ENCODE measurements at regions not wholly inside any gene's neighbourhood (a gene's known extent, or its start where the extent isn't known, plus 50 kb on each side); places are given as distances from the start of the nearest gene placed in this dataset.

DNA sequence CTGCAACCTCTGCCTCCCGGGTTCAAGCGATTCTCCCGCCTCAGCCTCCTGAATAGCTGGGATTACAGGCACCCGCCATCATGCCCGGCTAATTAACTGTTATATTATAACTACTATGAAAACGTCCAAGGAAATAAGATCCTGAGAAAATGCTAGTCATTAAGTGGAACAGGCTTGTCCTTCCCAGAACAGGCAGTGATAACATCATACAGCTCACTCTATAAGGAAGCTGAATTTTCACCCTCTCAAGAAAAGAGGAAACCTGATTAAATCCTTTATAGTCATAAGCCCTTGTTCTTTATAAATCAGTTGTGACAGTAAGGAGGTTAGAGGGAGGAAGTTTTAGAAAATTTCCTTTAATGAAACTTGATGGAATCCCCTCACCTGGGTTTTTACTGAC lies 163.9 kb upstream of the CLINT1 start:
- no peaks in the 10 kb centered on the region for H3K36me3 Mint-ChIP-seq (ENCODE audit: insufficient read depth)
- H3K4me3 Mint-ChIP-seq (ENCODE audit: low read depth), result no peak overlapping the region
- no peak for DNase-seq (ENCODE audit: low spot score, unreplicated experiment)
- H3K9me3 Mint-ChIP-seq (ENCODE audit: low read depth), result peaks cover 3% of the 10 kb centered on the region
- TF ChIP-seq, protein P1, sequence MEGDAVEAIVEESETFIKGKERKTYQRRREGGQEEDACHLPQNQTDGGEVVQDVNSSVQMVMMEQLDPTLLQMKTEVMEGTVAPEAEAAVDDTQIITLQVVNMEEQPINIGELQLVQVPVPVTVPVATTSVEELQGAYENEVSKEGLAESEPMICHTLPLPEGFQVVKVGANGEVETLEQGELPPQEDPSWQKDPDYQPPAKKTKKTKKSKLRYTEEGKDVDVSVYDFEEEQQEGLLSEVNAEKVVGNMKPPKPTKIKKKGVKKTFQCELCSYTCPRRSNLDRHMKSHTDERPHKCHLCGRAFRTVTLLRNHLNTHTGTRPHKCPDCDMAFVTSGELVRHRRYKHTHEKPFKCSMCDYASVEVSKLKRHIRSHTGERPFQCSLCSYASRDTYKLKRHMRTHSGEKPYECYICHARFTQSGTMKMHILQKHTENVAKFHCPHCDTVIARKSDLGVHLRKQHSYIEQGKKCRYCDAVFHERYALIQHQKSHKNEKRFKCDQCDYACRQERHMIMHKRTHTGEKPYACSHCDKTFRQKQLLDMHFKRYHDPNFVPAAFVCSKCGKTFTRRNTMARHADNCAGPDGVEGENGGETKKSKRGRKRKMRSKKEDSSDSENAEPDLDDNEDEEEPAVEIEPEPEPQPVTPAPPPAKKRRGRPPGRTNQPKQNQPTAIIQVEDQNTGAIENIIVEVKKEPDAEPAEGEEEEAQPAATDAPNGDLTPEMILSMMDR (IDR thresholded peaks at IDR 0.05; ENCODE audit: unreplicated experiment), result no peak
- H3K27me3 Mint-ChIP-seq, result no peaks in the 10 kb centered on the region
- H3K4me1 Mint-ChIP-seq (ENCODE audit: low read depth), result peaks cover 24% of the 10 kb centered on the region
- no peak overlapping the region for H3K27ac Mint-ChIP-seq

DNA sequence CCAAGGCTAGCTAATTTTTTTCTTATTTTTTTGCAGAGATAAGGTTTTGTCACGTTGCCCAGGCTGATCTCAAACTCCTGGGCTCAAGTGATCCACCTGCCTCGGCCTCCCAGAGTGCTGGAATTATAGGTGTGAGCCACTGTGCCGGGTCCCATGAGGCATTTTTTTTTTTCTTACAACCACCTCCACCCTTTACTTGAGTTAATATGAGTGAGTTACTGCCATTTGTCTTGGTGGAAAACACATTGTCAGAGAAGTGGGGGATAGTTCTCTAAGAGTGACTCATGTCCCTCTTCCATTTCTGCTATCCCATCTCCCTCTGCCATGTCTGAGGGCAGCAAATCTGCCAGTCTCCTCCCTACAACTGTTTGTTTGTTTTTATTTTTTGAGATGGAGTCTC lies 163.4 kb upstream of the CLINT1 start:
- H3K27ac Mint-ChIP-seq, result no peak overlapping the region
- no peaks in the 10 kb centered on the region for H3K36me3 Mint-ChIP-seq (ENCODE audit: insufficient read depth)
- TF ChIP-seq, protein P1 (IDR thresholded peaks at IDR 0.05; ENCODE audit: unreplicated experiment), result no peak
- no peak overlapping the region for H3K4me3 Mint-ChIP-seq (ENCODE audit: low read depth)
- H3K9me3 Mint-ChIP-seq (ENCODE audit: low read depth), result peaks cover 3% of the 10 kb centered on the region
- DNase-seq (ENCODE audit: low spot score, unreplicated experiment), result no peak
- no peaks in the 10 kb centered on the region for H3K27me3 Mint-ChIP-seq
- H3K4me1 Mint-ChIP-seq (ENCODE audit: low read depth), result peaks cover 23% of the 10 kb centered on the region

DNA sequence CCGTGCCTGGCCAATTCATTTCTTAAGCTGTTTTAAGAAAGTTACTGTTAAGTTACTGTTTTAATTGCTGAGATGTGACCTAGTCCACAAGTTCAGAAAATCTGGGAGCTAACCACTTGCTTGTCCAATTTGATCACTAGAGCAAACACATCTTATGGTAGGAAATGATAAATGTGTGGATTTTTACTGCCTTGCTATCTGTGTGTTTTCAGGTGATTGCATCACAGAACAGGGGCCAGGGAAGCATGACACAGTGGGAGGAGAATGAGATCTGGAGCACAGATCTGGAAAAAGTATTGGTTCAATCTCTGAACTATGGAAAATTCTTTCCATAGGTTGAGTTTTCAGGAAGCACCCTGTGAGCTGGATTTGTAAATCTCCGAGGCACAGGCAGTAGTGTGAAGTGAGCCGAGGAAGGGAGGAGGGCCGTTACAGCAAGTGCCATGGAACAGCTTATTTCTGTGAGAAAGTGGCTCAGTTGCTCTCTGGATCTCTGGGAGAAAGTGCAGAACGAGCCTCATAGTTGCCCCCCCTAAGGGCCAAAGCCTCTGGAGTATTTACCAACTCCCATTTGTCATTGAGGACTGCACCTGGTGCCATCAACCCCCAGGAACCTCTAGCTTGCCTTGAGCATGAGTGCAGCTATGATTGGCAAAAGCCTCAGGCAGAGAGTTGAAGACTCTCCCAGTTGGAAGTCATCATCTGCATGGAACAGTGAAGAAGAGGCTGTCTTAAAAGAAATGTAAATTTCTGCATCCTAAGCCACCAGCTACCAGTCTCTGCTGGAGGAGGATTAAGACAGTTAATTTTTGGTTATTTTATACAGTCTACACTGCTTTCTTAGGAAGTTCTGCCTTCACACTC lies 161.8 kb upstream of the CLINT1 start:
- Mint-ChIP-seq H3K27ac (no peak overlapping the region), H3K4me3 (ENCODE audit: low read depth) (no peak overlapping the region)

DNA sequence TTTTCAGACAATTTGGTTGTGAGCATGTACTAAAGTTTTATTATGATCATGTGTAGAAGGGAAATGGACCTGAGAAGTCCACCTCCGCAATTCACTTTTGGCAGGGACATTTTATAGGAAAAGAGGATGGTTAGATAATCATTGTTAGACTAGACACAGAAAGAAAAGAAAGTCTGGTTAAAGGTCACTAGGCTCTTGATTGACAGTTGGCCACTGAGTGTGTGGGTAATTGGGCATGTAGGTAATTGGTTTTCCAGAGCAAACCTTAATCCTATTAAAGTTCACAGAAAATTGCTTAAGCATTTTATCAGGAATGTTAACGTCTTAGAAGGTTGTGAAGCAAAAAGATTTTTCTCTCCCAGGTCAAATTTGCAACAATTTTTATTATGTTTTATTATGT lies 158.5 kb upstream of the CLINT1 start:
- H3K9me3 Mint-ChIP-seq (ENCODE audit: low read depth), result no peaks in the 10 kb centered on the region
- no peak overlapping the region for H3K27ac Mint-ChIP-seq
- DNase-seq (ENCODE audit: low spot score, unreplicated experiment), result no peak
- H3K4me3 Mint-ChIP-seq (ENCODE audit: low read depth), result no peak overlapping the region
- H3K36me3 Mint-ChIP-seq (ENCODE audit: insufficient read depth), result no peaks in the 10 kb centered on the region
- H3K27me3 Mint-ChIP-seq, result no peaks in the 10 kb centered on the region
- TF ChIP-seq, protein P1 (IDR thresholded peaks at IDR 0.05; ENCODE audit: unreplicated experiment), result no peak
- peaks cover 10% of the 10 kb centered on the region for H3K4me1 Mint-ChIP-seq (ENCODE audit: low read depth)

More for the DNA sequence above, 161.8 kb upstream of the CLINT1 start:
- no peak for DNase-seq (ENCODE audit: low spot score, unreplicated experiment)
- Mint-ChIP-seq H3K9me3 (ENCODE audit: low read depth) (peaks cover 3% of the 10 kb centered on the region), H3K36me3 (ENCODE audit: insufficient read depth) (no peaks in the 10 kb centered on the region), H3K27me3 (no peaks in the 10 kb centered on the region), H3K4me1 (ENCODE audit: low read depth) (peaks cover 16% of the 10 kb centered on the region)
- TF ChIP-seq, protein P1 (IDR thresholded peaks at IDR 0.05; ENCODE audit: unreplicated experiment), result no peak

DNA sequence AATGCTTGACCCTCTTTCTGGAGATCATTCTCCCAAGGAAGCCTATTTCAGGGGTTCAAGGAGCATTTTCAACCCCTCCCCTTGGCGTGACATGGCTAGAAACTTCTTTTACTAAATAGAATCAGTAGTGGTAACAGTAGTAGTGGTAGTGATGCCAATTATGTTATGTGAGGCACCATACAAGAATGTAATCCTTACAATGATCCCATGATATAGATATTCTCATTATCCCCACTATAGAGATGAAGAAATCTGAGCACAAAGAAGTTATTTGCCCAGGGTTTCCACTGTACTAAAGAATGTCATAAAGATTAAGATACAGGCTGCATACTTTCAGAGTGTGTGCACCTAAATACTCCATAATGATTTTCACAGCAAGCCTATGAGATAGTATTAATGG lies 155.4 kb upstream of the CLINT1 start:
- no peak overlapping the region for H3K4me3 Mint-ChIP-seq (ENCODE audit: low read depth)
- DNase-seq (ENCODE audit: low spot score, unreplicated experiment), result no peak
- H3K27me3 Mint-ChIP-seq, result no peaks in the 10 kb centered on the region
- no peak overlapping the region for H3K27ac Mint-ChIP-seq
- TF ChIP-seq, protein P1 (IDR thresholded peaks at IDR 0.05; ENCODE audit: unreplicated experiment), result no peak
- H3K36me3 Mint-ChIP-seq (ENCODE audit: insufficient read depth), result no peaks in the 10 kb centered on the region
- H3K9me3 Mint-ChIP-seq (ENCODE audit: low read depth), result no peaks in the 10 kb centered on the region
- peaks cover 3% of the 10 kb centered on the region for H3K4me1 Mint-ChIP-seq (ENCODE audit: low read depth)
